ENCODE measurements at regions not wholly inside any gene's neighbourhood (a gene's known extent, or its start where the extent isn't known, plus 50 kb on each side); places are given as distances from the start of the nearest gene placed in this dataset.

DNA sequence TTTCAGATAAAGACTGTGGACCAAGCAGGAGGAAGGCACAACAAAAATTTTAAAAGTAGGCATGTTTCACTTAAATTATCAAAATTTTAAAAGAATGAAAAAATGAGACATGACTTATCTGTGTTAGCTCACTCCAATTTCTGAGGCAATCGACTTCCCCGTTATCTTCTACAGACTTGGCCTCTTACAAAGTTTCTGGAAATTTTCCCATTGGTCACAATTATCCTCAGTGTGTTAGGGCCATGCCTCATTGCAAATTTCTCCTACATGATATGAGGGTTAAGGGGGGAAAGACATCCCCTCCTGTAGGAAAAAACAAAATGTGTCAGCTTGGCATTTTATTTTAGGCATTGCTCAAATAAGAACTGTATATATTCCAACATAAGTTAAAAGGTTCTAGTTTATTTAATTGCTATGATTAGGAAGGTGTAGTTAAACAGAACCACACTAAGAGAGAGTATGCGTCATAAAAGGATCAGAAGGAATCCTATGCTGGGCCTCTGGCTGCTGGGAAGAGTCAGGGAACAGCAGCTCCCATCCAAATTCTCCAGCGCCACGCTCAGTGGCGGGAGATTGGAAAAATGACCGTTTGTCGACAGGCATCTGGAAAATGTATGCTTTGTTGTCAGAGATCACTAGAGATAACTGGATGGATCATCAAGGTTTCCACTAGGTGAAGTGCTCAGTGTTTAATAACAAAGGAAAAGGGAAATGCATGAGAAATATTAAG, 463.6 kb upstream of the NR2F2 start:
- no peak for DNase-seq (ENCODE audit: low spot score)
- in situ Hi-C loops (cut with MboI; ENCODE audit: low sequenced_read_pairs, unreplicated experiment), result no loop called here
- TF ChIP-seq CTCF (IDR thresholded peaks at IDR 0.05; ENCODE audit: borderline replicate concordance, control extremely low read depth, extremely low read depth, insufficient read depth, missing control alignments), result no peak

GRCh38 chr15:95868450-95868849, 462.1 kb upstream of the NR2F2 start:
- no peak for TF ChIP-seq CTCF (IDR thresholded peaks at IDR 0.05; ENCODE audit: borderline replicate concordance, control extremely low read depth, extremely low read depth, insufficient read depth, missing control alignments)
- in situ Hi-C loops (cut with MboI; ENCODE audit: low sequenced_read_pairs, unreplicated experiment), result no loop called here
- DNase-seq (ENCODE audit: low spot score), result no peak

GRCh38 chr15:95868970-95869369, 461.5 kb upstream of the NR2F2 start:
- in situ Hi-C loops (cut with MboI; ENCODE audit: low sequenced_read_pairs, unreplicated experiment), result no loop called here
- no peak for TF ChIP-seq CTCF (IDR thresholded peaks at IDR 0.05; ENCODE audit: borderline replicate concordance, control extremely low read depth, extremely low read depth, insufficient read depth, missing control alignments)
- no peak for DNase-seq (ENCODE audit: low spot score)

GRCh38 chr15:95869920-95870319, 460.6 kb upstream of the NR2F2 start:
- TF ChIP-seq CTCF (IDR thresholded peaks at IDR 0.05; ENCODE audit: borderline replicate concordance, control extremely low read depth, extremely low read depth, insufficient read depth, missing control alignments), result no peak
- in situ Hi-C loops (cut with MboI; ENCODE audit: low sequenced_read_pairs, unreplicated experiment), result no loop called here
- no peak for DNase-seq (ENCODE audit: low spot score)

- no peak for TF ChIP-seq CTCF (IDR thresholded peaks at IDR 0.05; ENCODE audit: borderline replicate concordance, control extremely low read depth, extremely low read depth, insufficient read depth, missing control alignments)
- no peak for DNase-seq (ENCODE audit: low spot score)
- in situ Hi-C loops (cut with MboI; ENCODE audit: low sequenced_read_pairs, unreplicated experiment), result no loop called here
Measured at GRCh38 chr15:95872366-95872771, 458.1 kb upstream of the NR2F2 start.

DNA sequence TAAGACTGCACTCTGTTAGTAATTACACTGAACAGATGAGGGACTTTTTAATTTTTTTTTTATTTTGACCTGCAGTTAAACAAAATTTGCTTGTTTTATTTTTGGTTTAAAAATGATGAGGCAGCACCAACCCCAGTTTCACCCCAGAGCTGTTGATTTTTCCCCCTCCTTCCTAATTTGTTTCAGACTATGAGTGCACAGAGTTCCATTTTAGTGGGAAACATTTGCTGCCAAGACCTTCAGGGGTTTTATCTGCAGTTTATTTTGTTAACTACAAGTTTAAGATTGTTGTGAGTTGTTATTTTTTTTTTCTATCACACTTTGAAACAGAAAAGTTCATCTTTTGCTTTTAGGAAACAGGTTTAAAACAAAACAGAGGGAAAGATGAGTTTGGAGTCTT, 455.9 kb upstream of the NR2F2 start:
- in situ Hi-C loops (cut with MboI; ENCODE audit: low sequenced_read_pairs, unreplicated experiment), result no loop called here
- TF ChIP-seq CTCF (IDR thresholded peaks at IDR 0.05; ENCODE audit: borderline replicate concordance, control extremely low read depth, extremely low read depth, insufficient read depth, missing control alignments), result no peak
- DNase-seq (ENCODE audit: low spot score), result no peak
